Prostate gland (tissue), 2 donors: ENCODE measurements at regions not wholly inside any gene's neighbourhood (a gene's known extent, or its start where the extent isn't known, plus 50 kb on each side); places are given as distances from the start of the nearest gene placed in this dataset.

ENCODE experiments used
- POLR2AphosphoS5 ChIP-seq: sonication (generic); formaldehyde crosslinking; IDR thresholded peaks from one replicate; pipeline ENCODE4 v1.6.1; 2017; ENCODE audit warnings: antibody characterized with exemption
- TF ChIP-seq, protein P1 (sequence below), 4 experiments: fragments of 200-600 bp in 2 of 4; fragments of 450-650 bp in 2 of 4; sonication (generic) in 2 of 4; IDR thresholded peaks; 1 replicate in 3 of 4; 2 replicates in 1 of 4; pipeline ENCODE4 v1.5.1; 2016 to 2019; ENCODE audit warnings: antibody characterized with exemption in 4 of 4, mild to moderate bottlenecking in 2 of 4, moderate library complexity in 2 of 4

- TF ChIP-seq, protein P1, sequence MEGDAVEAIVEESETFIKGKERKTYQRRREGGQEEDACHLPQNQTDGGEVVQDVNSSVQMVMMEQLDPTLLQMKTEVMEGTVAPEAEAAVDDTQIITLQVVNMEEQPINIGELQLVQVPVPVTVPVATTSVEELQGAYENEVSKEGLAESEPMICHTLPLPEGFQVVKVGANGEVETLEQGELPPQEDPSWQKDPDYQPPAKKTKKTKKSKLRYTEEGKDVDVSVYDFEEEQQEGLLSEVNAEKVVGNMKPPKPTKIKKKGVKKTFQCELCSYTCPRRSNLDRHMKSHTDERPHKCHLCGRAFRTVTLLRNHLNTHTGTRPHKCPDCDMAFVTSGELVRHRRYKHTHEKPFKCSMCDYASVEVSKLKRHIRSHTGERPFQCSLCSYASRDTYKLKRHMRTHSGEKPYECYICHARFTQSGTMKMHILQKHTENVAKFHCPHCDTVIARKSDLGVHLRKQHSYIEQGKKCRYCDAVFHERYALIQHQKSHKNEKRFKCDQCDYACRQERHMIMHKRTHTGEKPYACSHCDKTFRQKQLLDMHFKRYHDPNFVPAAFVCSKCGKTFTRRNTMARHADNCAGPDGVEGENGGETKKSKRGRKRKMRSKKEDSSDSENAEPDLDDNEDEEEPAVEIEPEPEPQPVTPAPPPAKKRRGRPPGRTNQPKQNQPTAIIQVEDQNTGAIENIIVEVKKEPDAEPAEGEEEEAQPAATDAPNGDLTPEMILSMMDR (IDR thresholded peaks at IDR 0.05), result no peak
- no peak for TF ChIP-seq POLR2AphosphoS5
These were observed 164.8 kb upstream of the ATP1B1 start for GRCh38 chr1:168941640-168942039.
